ENCODE measurements at regions not wholly inside any gene's neighbourhood (a gene's known extent, or its start where the extent isn't known, plus 50 kb on each side); places are given as distances from the start of the nearest gene placed in this dataset.

DNA sequence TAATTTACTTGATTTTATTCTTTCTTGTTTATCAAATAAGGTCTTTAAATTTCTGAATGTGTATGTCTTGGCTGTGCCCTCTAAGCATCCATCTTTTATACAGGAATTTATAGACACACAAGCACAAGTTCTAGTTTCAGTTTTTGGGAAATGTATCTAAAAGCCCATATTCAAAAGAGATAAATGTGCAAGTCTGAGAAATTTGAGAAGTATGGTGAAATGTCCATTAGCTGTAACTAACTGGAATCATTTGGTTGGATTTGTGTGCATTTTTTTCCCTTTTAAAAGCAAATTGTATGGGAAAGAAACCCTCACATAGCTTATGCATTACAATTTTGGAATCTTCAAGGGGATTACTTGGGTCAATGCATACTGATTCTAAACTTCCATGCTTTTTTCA lies 532.0 kb downstream of the KLF5 start:
- ATAC-seq (no peak), DNase-seq (no peak)
- H3K9me3 Mint-ChIP-seq (ENCODE audit: low read depth): peaks cover 2% of the 10 kb centered on the region
- no peaks in the 10 kb centered on the region for H3K36me3 Mint-ChIP-seq (ENCODE audit: low read depth)
- CTCF ChIA-PET: interaction anchor here (0.7 kb wide), 1 partner anchor 573 kb away, joined by 3 read pairs; no protein-coding TSS in a partner anchor
- H3K27ac Mint-ChIP-seq: no peak overlapping the region
- no peaks in the 10 kb centered on the region for H3K27me3 Mint-ChIP-seq
- POLR2A ChIA-PET: no interaction called here
- intact Hi-C loops (cut with DNase I, micrococcal nuclease): no loop called here
- peaks cover 2% of the 10 kb centered on the region for H3K4me1 Mint-ChIP-seq
- no peak overlapping the region for H3K4me3 Mint-ChIP-seq

DNA sequence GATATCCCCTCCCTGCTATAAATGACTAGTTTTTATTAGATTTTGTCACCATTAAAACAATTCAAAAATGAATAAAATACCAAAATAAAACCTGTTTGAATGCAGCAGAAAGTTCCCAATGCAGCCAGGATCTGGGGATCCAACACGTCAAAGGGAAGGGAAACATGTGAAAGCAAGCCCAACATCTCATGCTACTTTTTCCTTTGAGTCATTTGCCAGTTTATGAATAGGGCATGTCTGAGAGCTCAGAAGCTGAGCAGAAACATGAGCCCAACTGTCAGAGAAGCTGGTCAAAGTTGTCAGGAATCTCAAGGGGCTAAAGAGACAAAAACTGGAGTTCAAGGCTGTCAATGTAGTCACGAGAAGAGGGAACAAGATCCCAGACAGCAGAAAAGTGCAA lies 526.4 kb downstream of the KLF5 start:
- H3K27ac Mint-ChIP-seq: no peak overlapping the region
- CTCF ChIA-PET: no interaction called here
- DNase-seq: no peak
- POLR2A ChIA-PET: no interaction called here
- H3K27me3 Mint-ChIP-seq: no peaks in the 10 kb centered on the region
- no peaks in the 10 kb centered on the region for H3K36me3 Mint-ChIP-seq (ENCODE audit: low read depth)
- no peak for ATAC-seq
- H3K4me3 Mint-ChIP-seq: no peak overlapping the region
- peaks cover 5% of the 10 kb centered on the region for H3K9me3 Mint-ChIP-seq (ENCODE audit: low read depth)
- no peaks in the 10 kb centered on the region for H3K4me1 Mint-ChIP-seq
- intact Hi-C loops (cut with DNase I, micrococcal nuclease): no loop called here

DNA sequence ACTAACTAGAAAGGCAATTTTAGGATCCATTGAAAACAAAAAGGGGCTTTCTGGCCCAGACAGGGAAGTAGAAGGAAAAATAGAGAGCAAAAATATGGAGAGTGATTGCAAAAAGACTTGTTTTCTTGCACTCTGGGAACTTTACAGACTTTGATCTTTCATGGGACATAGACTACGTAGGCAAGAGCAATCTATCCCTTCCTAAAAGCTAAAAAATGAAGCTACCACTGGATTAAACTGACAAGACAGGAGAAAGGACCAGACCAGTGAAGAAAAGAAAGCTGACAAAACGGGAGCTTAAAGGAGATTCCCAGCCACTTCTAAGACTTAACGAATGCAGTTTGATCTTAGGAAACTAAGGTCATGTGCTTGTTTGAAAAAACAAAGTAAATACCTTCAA lies 524.5 kb downstream of the KLF5 start:
- POLR2A ChIA-PET: no interaction called here
- DNase-seq (no peak), ATAC-seq (no peak)
- Mint-ChIP-seq H3K27ac (no peak overlapping the region), H3K4me1 (no peaks in the 10 kb centered on the region), H3K9me3 (ENCODE audit: low read depth) (peaks cover 5% of the 10 kb centered on the region), H3K36me3 (ENCODE audit: low read depth) (no peaks in the 10 kb centered on the region), H3K27me3 (no peaks in the 10 kb centered on the region), H3K4me3 (no peak overlapping the region)
- CTCF ChIA-PET: interaction anchor here (0.8 to 1.7 kb wide), 3 partner anchors 13 to 269 kb away, joined by 3 to 6 read pairs (median 5); no protein-coding TSS in a partner anchor
- intact Hi-C loops (cut with DNase I, micrococcal nuclease): no loop called here

DNA sequence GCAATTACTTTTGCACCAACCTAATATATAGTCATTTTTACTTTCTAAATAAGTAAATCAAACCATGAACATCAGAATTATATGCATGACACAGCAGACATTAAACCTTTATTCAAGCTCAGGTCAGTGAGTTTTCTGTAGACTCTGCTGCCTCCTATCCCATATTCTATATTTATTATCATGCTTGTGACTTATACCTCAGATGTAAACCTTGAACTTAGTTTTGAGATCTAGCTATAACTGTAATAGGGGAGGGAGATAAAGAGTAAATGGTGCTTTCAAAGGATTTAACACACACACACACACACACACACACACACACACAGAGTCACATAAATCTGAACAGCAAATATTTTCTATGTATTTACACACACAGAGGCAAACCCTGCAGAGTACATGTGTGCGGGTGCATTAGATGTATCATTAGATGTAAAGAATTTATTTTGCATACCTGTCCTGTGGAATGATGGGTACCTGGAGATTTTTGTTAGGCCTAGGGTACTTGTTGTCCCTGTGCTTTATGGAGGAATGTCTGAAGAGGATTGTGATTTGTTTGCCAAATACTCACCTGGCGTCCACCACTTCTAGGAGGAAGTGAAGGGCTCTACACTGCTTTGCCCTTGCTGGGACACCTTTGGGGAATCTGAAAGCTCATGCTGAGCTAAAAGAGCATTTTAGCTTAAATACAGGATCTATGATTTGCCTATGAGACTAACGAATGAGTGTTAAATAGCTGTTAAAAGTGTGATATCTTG lies 521.9 kb downstream of the KLF5 start:
- H3K4me1 Mint-ChIP-seq: no peaks in the 10 kb centered on the region
- ChIA-PET CTCF (no interaction called here), POLR2A (no interaction called here)
- H3K27me3 Mint-ChIP-seq: no peaks in the 10 kb centered on the region
- intact Hi-C loops (cut with DNase I, micrococcal nuclease): no loop called here
- DNase-seq: no peak
- no peak for ATAC-seq
- no peaks in the 10 kb centered on the region for H3K36me3 Mint-ChIP-seq (ENCODE audit: low read depth)
- no peak overlapping the region for H3K27ac Mint-ChIP-seq
- peaks cover 2% of the 10 kb centered on the region for H3K9me3 Mint-ChIP-seq (ENCODE audit: low read depth)
- H3K4me3 Mint-ChIP-seq: no peak overlapping the region

DNA sequence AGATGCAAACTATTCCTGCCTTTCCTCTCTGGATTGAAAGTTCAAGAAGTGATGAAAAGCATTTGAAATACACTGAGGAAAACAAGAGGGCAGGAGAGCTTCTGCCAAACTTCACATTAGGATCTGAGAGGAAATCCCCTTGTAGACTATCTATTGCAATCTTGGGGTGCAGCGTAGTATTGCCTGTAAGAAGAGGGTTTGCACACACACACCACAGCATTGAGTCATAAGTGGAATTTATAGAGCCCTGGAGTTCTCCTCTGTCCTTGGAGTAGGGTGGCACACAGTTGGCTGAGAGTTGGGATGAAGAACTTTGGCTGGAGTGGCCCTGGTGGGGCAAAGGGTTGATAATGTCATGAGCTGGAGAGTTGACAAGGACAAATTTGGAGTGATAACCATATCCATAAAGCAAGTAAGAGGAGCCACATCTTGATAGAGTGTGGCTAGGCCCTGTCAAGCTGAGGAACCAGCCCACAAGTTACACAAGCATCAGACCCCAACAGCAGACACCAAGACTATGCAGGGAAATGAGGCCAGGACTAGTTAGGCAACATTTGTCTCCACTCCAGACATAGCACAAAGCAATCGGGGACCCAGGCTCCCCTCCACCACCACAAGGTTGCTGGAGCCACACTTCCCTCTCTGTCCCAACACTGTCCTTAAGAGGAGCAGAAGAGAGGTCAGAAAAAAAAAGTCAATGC lies 520.9 kb downstream of the KLF5 start:
- ChIA-PET CTCF (no interaction called here), POLR2A (no interaction called here)
- Mint-ChIP-seq H3K27me3 (no peaks in the 10 kb centered on the region), H3K4me3 (no peak overlapping the region), H3K27ac (no peak overlapping the region), H3K9me3 (ENCODE audit: low read depth) (no peaks in the 10 kb centered on the region), H3K36me3 (ENCODE audit: low read depth) (no peaks in the 10 kb centered on the region), H3K4me1 (no peaks in the 10 kb centered on the region)
- no peak for DNase-seq
- intact Hi-C loops (cut with DNase I, micrococcal nuclease): no loop called here
- no peak for ATAC-seq

DNA sequence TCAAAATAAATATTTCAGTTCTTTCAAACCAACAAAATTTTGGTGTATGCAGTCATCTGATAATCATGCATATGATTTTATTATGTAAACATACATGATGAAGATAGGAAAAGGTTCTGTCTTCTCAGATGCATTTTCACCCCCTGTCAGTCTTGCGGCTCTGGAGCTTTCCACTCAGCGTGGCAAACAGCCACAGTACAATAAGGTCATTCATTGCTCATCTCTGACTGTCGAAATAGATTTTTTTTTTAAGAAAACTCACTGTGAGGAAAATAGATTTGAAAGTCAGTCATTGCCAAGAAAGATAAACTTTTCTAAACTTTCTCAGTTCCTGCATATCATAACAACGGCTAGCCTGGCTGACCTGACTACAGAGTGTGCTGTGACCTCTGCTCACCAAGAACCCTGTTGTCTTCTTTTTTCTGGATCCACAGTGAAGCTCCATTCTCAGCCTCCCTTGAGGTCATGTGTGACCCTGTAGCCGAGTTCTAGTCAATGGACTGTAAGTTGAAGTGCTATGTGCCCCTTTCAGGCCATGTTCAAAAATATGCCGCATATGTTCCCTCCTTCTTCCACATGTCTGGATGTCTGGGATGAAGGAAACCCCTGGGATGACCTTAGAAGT lies 519.6 kb downstream of the KLF5 start:
- ChIA-PET POLR2A (no interaction called here), CTCF (interaction anchor here (0.9 kb wide), 1 partner anchor 183 kb away, joined by 4 read pairs; no protein-coding TSS in a partner anchor)
- Mint-ChIP-seq H3K27ac (no peak overlapping the region), H3K4me1 (no peaks in the 10 kb centered on the region), H3K4me3 (no peak overlapping the region), H3K27me3 (no peaks in the 10 kb centered on the region), H3K36me3 (ENCODE audit: low read depth) (no peaks in the 10 kb centered on the region), H3K9me3 (ENCODE audit: low read depth) (no peaks in the 10 kb centered on the region)
- no peak for ATAC-seq
- intact Hi-C loops (cut with DNase I, micrococcal nuclease): no loop called here
- DNase-seq: no peak

DNA sequence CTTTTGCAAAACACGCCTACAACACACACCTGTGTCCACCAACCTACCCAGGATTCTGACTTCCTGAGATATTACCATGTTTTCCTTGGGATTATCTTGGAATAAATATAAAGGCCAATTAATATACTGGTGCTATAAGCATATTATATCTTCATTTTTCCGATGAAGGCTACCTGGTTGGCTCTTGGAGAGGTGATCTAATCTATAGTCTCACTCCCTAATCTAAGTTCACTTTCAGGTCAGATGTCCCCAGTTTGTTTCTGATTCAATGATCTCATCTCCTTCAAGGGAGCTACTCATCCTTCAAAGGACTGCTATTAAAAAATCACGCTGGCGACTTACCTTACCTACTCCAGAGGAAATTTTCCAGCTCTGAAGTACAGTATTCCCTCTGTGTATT lies 517.5 kb downstream of the KLF5 start:
- CTCF ChIA-PET: no interaction called here
- no peak for ATAC-seq
- POLR2A ChIA-PET: no interaction called here
- Mint-ChIP-seq H3K27me3 (no peaks in the 10 kb centered on the region), H3K36me3 (ENCODE audit: low read depth) (no peaks in the 10 kb centered on the region), H3K9me3 (ENCODE audit: low read depth) (no peaks in the 10 kb centered on the region), H3K4me3 (no peak overlapping the region), H3K4me1 (no peaks in the 10 kb centered on the region), H3K27ac (no peak overlapping the region)
- DNase-seq: no peak
- intact Hi-C loops (cut with DNase I, micrococcal nuclease): no loop called here

DNA sequence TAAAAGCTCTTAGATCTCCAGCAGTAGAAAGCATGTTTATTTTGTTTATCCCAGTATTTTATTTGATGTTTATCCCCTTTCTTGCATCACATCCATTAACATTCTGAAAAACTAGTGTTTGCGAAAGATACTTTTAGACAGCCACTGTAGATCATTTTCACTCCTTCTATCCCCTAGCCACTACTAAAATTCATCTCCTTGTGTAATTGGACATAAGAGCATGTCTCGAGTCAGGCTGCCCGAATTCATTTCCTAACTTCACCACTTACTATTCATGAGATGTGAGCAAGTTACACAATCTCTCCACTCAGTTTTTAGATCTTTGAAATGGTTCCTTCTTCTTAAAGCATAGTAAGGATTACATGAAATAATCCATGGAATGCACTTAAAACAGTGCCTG lies 514.0 kb downstream of the KLF5 start:
- ChIA-PET POLR2A (no interaction called here), CTCF (no interaction called here)
- Mint-ChIP-seq H3K4me3 (no peak overlapping the region), H3K9me3 (ENCODE audit: low read depth) (no peaks in the 10 kb centered on the region), H3K36me3 (ENCODE audit: low read depth) (no peaks in the 10 kb centered on the region), H3K27ac (no peak overlapping the region), H3K27me3 (no peaks in the 10 kb centered on the region), H3K4me1 (no peaks in the 10 kb centered on the region)
- ATAC-seq: no peak
- DNase-seq: no peak
- intact Hi-C loops (cut with DNase I, micrococcal nuclease): no loop called here

DNA sequence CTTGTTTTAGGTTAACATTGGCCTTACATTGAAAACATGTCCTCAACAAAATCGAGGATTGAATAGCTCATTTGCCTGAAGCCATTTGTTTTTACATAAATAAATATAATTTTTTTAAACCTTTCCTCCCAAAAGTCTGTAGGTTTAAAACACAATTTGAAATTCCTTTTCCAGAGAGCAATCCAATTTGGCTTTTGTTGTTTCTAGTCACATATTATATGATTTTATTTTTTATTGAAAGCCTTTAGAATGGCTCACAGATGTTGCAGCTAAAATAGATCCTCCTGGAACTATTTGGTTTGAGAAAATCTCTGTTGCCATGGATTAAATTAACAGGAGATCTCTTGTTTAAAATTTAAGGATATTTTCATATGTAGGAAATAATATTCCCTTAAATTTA lies 512.6 kb downstream of the KLF5 start:
- DNase-seq (no peak), ATAC-seq (no peak)
- POLR2A ChIA-PET: no interaction called here
- intact Hi-C loops (cut with DNase I, micrococcal nuclease): no loop called here
- no peaks in the 10 kb centered on the region for H3K36me3 Mint-ChIP-seq (ENCODE audit: low read depth)
- H3K9me3 Mint-ChIP-seq (ENCODE audit: low read depth): no peaks in the 10 kb centered on the region
- no peak overlapping the region for H3K27ac Mint-ChIP-seq
- CTCF ChIA-PET: no interaction called here
- no peaks in the 10 kb centered on the region for H3K4me1 Mint-ChIP-seq
- H3K27me3 Mint-ChIP-seq: no peaks in the 10 kb centered on the region
- no peak overlapping the region for H3K4me3 Mint-ChIP-seq

DNA sequence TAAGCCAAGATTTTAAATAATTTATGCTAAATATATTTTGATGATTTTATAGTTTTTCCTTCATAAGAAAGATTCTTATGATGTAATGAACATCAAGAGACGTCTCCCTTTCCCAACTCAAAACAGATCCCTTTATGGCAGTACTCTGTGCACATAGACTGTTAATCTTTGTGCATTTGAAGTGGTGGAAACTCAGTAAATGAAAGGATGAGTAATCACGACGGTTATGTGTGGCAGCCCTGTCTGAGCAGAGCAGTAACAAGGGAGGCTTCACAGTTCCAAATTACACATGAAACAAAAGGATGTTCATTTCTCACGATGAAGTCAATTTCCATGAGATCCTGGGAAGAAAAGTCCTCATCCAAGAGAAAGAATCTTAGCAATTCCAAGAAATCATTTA lies 498.1 kb downstream of the KLF5 start:
- intact Hi-C loops (cut with DNase I, micrococcal nuclease): no loop called here
- DNase-seq (peak; percentile 11), ATAC-seq (peak; percentile 92)
- no peak overlapping the region for H3K27ac Mint-ChIP-seq
- H3K4me3 Mint-ChIP-seq: no peak overlapping the region
- POLR2A ChIA-PET: no interaction called here
- no peaks in the 10 kb centered on the region for H3K4me1 Mint-ChIP-seq
- H3K36me3 Mint-ChIP-seq (ENCODE audit: low read depth): no peaks in the 10 kb centered on the region
- H3K9me3 Mint-ChIP-seq (ENCODE audit: low read depth): no peaks in the 10 kb centered on the region
- CTCF ChIA-PET: no interaction called here
- no peaks in the 10 kb centered on the region for H3K27me3 Mint-ChIP-seq

DNA sequence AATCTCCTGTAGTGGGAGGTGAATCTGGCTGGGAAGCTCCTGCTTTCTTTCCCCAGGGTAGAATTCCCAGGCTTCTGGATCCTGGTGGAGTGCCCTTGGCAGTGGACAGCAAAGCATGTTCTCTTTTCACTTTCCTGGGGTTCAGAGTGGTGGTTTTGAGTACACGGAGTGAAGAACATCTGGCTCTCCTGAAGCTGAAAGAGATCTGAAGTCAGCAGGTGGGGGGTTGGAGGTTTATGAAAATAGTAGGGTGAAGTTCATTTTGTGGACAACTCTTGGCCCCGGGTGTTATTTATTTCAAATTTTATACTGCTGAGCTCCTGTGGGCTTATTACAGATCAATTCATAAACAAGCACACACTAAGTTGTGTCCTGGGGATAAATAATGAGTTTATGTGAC lies 497.3 kb downstream of the KLF5 start:
- no peaks in the 10 kb centered on the region for H3K9me3 Mint-ChIP-seq (ENCODE audit: low read depth)
- H3K36me3 Mint-ChIP-seq (ENCODE audit: low read depth): no peaks in the 10 kb centered on the region
- ATAC-seq: no peak
- ChIA-PET POLR2A (no interaction called here), CTCF (no interaction called here)
- H3K27ac Mint-ChIP-seq: no peak overlapping the region
- no peaks in the 10 kb centered on the region for H3K27me3 Mint-ChIP-seq
- H3K4me1 Mint-ChIP-seq: no peaks in the 10 kb centered on the region
- no peak overlapping the region for H3K4me3 Mint-ChIP-seq
- intact Hi-C loops (cut with DNase I, micrococcal nuclease): no loop called here
- no peak for DNase-seq

DNA sequence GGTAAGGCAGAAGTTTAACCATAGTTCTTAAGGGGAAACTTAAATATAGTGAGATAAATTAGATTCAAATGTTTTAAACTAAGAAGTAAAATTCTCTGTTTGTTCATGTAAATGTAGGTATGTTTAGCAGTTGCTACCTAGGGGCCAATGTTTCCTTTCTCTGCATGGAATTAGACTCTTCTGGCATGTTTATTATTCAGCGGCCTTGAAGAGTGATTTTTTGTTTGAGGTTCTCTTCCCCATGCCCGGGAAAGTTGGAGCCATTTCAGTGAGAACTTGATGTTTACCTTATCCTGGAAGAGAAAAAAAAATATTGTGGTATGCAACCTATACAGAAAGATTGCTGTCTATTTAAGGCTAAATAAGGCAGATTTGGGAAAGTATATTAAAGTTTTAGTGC lies 492.9 kb downstream of the KLF5 start:
- Mint-ChIP-seq H3K27me3 (no peaks in the 10 kb centered on the region), H3K36me3 (ENCODE audit: low read depth) (no peaks in the 10 kb centered on the region), H3K4me3 (no peak overlapping the region), H3K4me1 (no peaks in the 10 kb centered on the region), H3K27ac (no peak overlapping the region), H3K9me3 (ENCODE audit: low read depth) (no peaks in the 10 kb centered on the region)
- ATAC-seq (no peak), DNase-seq (no peak)
- intact Hi-C loops (cut with DNase I, micrococcal nuclease): no loop called here
- POLR2A ChIA-PET: no interaction called here
- CTCF ChIA-PET: interaction anchor here (1.0 kb wide), 1 partner anchor 9 kb away, joined by 3 read pairs; no protein-coding TSS in a partner anchor
